Right lobe of liver (tissue), 6 donors: ENCODE measurements at regions not wholly inside any gene's neighbourhood (a gene's known extent, or its start where the extent isn't known, plus 50 kb on each side); places are given as distances from the start of the nearest gene placed in this dataset.
A peak's percentile ranks its signal among the peaks of the same experiment; 100 is the strongest.

Source experiments
- ATAC-seq, 4 donors: fragments of 200-7000 bp; cut with Tn5 transposase; one replicate each; pipeline ENCODE4 v1.9.1; 2020; ENCODE audit warnings: mild to moderate bottlenecking in 4 of 4, moderate library complexity in 4 of 4
- DNase-seq, 3 donors: peaks; one replicate each; pipeline ENCODE4 v3.0.0-alpha.2; 2020
- H3K27ac ChIP-seq, 3 donors: fragments of 200-600 bp; one replicate each; pipeline ENCODE4 v1.8.0; 2022
- H3K27me3 ChIP-seq, 2 donors: fragments of 200-600 bp; one replicate each; pipeline ENCODE4 v1.8.0; 2022
- H3K36me3 ChIP-seq, 4 donors: fragments of 200-600 bp; sonication (generic) in 1 of 4; one replicate each; pipeline versions ENCODE4 v1.5.1 to v1.8.0; 2017 to 2022; ENCODE audit warnings: control low read depth in 1 of 4
- H3K4me1 ChIP-seq, 4 donors: fragments of 200-600 bp; sonication (generic) in 1 of 4; one replicate each; pipeline versions ENCODE4 v1.5.1 to v1.8.0; 2017 to 2022; ENCODE audit warnings: control low read depth in 1 of 4
- H3K4me3 ChIP-seq, 3 donors: fragments of 200-600 bp; one replicate each; pipeline ENCODE4 v1.8.0; 2022
- H3K9me3 ChIP-seq, 4 donors: fragments of 200-600 bp; sonication (generic) in 1 of 4; one replicate each; pipeline versions ENCODE4 v1.5.1 to v1.8.0; 2017 to 2022; ENCODE audit warnings: control low read depth in 1 of 4
- POLR2A ChIP-seq: fragments of 450-650 bp; IDR thresholded peaks from one replicate; pipeline ENCODE4 v1.6.1; 2017; ENCODE audit warnings: antibody characterized with exemption, mild to moderate bottlenecking
- WGBS: methylation state at CpG from one replicate; pipeline ENCODE4 v1.1.6; 2018; ENCODE audit warnings: low coverage, low lambda C conversion rate; ENCODE audit not compliant: insufficient coverage; ENCODE audit errors: missing lambda C conversion rate; 5-methylcytosine and 5-hydroxymethylcytosine counted together
- intact Hi-C, 2 donors: fragments of 100-400 bp; cut with DNase I; formaldehyde crosslinking; loops; one replicate each; pipeline versions ENCODE4 v1.11.2 to v1.14.1; 2022
- TF ChIP-seq, protein P1 (sequence below), 4 donors: fragments of 200-600 bp in 3 of 4; fragments of 450-650 bp in 1 of 4; IDR thresholded peaks; one replicate each; pipeline versions ENCODE4 v1.5.1 to v1.8.0; 2016 to 2022; ENCODE audit warnings: antibody characterized with exemption in 4 of 4, mild to moderate bottlenecking in 2 of 4
- donor health status: DM: no; HTN: yes; CAD: no.
- donor health status: DM: no; HTN: no; CAD: no.
- donor health status: DM: no; HTN: no; CAD: no.
- donor health status: DM: no; HTN: yes; CAD: no.
- donor health status: DM: no; HTN: yes; CAD: no.

DNA sequence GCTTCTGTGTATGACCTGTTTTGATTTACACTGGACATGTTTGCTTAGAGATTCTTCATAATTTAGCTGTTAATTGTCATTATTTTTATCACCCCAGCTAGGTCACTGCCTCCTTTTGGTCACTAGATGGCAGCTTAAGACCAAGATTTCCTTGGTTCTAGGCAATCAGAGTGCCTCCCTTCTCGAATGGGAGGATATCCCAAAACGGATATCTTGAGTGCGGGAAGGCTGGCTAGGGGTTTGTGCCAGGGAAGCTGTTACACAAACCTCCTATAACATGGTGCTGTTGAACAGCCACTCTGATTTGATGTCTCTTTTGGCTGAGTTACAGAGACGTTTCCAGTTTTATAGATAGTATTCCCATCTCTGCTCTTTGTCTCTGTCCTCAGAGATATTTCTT is 283.5 kb downstream of the S1PR1 start:
- TF ChIP-seq POLR2A: no peak
- TF ChIP-seq, protein P1, sequence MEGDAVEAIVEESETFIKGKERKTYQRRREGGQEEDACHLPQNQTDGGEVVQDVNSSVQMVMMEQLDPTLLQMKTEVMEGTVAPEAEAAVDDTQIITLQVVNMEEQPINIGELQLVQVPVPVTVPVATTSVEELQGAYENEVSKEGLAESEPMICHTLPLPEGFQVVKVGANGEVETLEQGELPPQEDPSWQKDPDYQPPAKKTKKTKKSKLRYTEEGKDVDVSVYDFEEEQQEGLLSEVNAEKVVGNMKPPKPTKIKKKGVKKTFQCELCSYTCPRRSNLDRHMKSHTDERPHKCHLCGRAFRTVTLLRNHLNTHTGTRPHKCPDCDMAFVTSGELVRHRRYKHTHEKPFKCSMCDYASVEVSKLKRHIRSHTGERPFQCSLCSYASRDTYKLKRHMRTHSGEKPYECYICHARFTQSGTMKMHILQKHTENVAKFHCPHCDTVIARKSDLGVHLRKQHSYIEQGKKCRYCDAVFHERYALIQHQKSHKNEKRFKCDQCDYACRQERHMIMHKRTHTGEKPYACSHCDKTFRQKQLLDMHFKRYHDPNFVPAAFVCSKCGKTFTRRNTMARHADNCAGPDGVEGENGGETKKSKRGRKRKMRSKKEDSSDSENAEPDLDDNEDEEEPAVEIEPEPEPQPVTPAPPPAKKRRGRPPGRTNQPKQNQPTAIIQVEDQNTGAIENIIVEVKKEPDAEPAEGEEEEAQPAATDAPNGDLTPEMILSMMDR (IDR thresholded peaks at IDR 0.05): peak; percentile 63 to 77 (median 74)
- intact Hi-C loops: no loop called here
- Histone ChIP-seq H3K9me3 (no peaks in the 10 kb centered on the region), H3K4me3 (no peak overlapping the region), H3K36me3 (no peaks in the 10 kb centered on the region), H3K27me3 (no peaks in the 10 kb centered on the region), H3K4me1 (no peaks in the 10 kb centered on the region), H3K27ac (no peak overlapping the region)
- DNase-seq: no peak
- WGBS: 6% methylated on average over 4 of the region's 4 CpGs
- peak; percentile 71 to 81 (median 78) for ATAC-seq

DNA sequence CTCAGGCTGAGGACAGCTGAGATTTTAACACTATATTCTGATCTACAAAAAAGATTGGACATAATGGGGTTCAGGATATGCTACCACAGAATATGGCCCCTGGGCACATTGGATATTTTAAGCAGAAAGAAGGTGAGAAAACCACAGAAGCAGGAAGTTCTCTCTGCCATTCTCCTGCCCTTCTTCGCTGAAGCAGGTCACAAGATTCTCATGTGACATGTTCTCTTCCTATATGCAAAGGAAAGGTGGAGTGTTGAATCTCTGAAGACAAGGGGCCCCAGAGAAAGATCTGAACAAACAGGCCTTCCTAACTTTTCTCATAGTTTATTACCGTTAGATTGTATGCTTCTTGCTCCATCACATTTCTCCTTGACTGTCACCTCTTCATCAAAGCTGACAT is 285.7 kb downstream of the S1PR1 start:
- Histone ChIP-seq H3K9me3 (no peaks in the 10 kb centered on the region), H3K27ac (no peak overlapping the region), H3K4me3 (no peak overlapping the region), H3K4me1 (no peaks in the 10 kb centered on the region), H3K36me3 (no peaks in the 10 kb centered on the region), H3K27me3 (no peaks in the 10 kb centered on the region)
- TF ChIP-seq, protein P1 (IDR thresholded peaks at IDR 0.05): no peak
- no peak for TF ChIP-seq POLR2A
- intact Hi-C loops: no loop called here
- 70% methylated on average over 2 of the region's 2 CpGs for WGBS
- ATAC-seq (no peak), DNase-seq (no peak)

DNA sequence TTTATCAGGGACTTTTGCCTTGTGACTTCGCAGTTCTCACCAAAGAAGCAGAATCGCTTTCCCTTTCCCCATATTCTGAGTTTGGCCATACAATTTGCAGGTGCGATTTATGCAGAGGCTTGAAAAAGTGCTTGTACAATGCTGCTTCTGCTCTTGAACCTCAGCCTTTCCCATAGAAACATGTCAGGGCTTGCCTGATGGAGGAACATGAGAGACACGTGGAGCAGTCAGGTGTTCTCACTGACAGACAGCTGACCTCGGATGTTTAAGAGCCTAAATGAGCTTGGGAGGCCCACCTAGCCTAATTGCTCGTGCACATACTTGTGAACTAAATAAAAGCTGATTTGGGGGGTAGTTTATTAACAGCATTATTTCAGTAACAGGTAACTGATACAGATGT is 290.0 kb downstream of the S1PR1 start:
- H3K4me3 ChIP-seq: no peak overlapping the region
- 41% methylated on average over 6 of the region's 6 CpGs for WGBS

DNA sequence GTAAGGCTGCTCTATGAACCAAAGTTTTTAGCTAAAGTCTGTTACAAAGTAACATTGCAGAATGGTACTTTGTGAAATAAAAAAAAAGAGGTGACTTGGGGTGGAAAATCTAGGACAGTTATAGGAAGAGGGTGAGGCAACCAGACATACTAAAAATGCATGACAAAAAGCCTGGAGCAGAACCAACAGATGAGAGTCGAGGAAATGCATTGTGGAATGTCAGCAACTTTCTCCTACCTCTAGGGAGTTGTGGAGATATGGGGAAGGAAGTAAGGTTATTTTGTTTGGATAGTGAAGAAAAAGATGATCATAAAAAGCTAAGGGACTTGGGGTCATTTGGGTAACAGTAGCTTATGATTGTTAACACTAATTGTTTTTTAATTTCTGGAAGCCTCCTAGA is 295.6 kb downstream of the S1PR1 start:
- Histone ChIP-seq H3K4me3 (no peak overlapping the region), H3K36me3 (no peaks in the 10 kb centered on the region), H3K4me1 (no peaks in the 10 kb centered on the region), H3K27ac (no peak overlapping the region), H3K27me3 (no peaks in the 10 kb centered on the region), H3K9me3 (no peaks in the 10 kb centered on the region)
- ATAC-seq: no peak
- WGBS: 31% methylated on average over 1 of the region's 1 CpG
- intact Hi-C loops: no loop called here
- TF ChIP-seq POLR2A: no peak
- TF ChIP-seq, protein P1 (IDR thresholded peaks at IDR 0.05): no peak
- no peak for DNase-seq

More for the DNA sequence above, 290.0 kb downstream of the S1PR1 start:
- ATAC-seq: no peak
- Histone ChIP-seq H3K27ac (no peak overlapping the region), H3K4me1 (no peaks in the 10 kb centered on the region), H3K27me3 (no peaks in the 10 kb centered on the region), H3K9me3 (no peaks in the 10 kb centered on the region), H3K36me3 (no peaks in the 10 kb centered on the region)
- DNase-seq: no peak
- intact Hi-C loops: no loop called here
- TF ChIP-seq, protein P1 (IDR thresholded peaks at IDR 0.05): no peak
- TF ChIP-seq POLR2A: no peak

DNA sequence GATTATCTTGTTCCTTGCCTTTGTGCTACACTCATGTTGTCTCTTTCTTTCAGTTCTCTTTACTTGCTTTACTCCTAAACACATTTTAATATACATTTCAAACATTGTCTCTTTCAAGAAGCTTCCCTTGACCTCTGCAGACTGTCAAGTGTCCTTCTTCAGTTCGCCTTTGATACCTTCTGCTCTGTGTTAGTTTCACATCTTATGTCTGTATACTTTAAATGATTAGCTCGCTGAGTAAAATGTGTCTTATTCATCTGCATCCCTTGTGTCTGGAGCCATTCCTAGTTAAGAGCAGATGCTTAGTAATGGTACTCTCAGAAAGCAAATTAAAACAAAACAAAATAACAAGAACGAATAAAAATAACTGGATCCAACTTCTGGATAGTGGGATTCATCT is 303.3 kb downstream of the S1PR1 start:
- Histone ChIP-seq H3K9me3 (no peaks in the 10 kb centered on the region), H3K27me3 (no peaks in the 10 kb centered on the region), H3K27ac (no peak overlapping the region), H3K4me3 (no peak overlapping the region), H3K4me1 (no peaks in the 10 kb centered on the region), H3K36me3 (no peaks in the 10 kb centered on the region)
- no peak for ATAC-seq
- 29% methylated on average over 3 of the region's 3 CpGs for WGBS
- intact Hi-C loops: no loop called here
- TF ChIP-seq, protein P1 (IDR thresholded peaks at IDR 0.05): no peak
- TF ChIP-seq POLR2A: no peak
- no peak for DNase-seq
